ENCODE measurements at regions not wholly inside any gene's neighbourhood (a gene's known extent, or its start where the extent isn't known, plus 50 kb on each side); places are given as distances from the start of the nearest gene placed in this dataset.

DNA sequence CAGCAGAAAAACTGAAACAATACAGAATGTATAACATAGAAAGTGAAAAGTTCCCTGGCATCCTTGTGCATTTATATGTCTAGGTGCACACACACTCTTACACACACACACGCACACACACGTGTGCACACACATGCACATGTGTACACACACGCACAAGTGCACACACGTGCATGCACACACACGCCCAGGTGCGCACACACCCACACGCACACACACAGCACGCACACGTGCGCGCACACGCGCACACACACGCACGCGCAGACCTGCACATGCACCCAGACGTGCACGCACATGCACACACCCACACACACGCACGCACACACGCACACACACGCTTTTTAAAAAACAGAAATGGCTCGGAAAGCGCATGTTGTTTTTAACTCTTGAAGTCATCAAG is 86.5 kb downstream of the NUF2 start:
- TF ChIP-seq, protein P1, sequence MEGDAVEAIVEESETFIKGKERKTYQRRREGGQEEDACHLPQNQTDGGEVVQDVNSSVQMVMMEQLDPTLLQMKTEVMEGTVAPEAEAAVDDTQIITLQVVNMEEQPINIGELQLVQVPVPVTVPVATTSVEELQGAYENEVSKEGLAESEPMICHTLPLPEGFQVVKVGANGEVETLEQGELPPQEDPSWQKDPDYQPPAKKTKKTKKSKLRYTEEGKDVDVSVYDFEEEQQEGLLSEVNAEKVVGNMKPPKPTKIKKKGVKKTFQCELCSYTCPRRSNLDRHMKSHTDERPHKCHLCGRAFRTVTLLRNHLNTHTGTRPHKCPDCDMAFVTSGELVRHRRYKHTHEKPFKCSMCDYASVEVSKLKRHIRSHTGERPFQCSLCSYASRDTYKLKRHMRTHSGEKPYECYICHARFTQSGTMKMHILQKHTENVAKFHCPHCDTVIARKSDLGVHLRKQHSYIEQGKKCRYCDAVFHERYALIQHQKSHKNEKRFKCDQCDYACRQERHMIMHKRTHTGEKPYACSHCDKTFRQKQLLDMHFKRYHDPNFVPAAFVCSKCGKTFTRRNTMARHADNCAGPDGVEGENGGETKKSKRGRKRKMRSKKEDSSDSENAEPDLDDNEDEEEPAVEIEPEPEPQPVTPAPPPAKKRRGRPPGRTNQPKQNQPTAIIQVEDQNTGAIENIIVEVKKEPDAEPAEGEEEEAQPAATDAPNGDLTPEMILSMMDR (IDR thresholded peaks at IDR 0.05) = no peak
- no peak for TF ChIP-seq POLR2A (IDR thresholded peaks at IDR 0.05)
